Lower leg skin (tissue), 3 donors: ENCODE measurements at regions not wholly inside any gene's neighbourhood (a gene's known extent, or its start where the extent isn't known, plus 50 kb on each side); places are given as distances from the start of the nearest gene placed in this dataset.

Source experiments
- POLR2A ChIP-seq, 2 donors: fragments of 450-650 bp; IDR thresholded peaks; one replicate each; pipeline ENCODE4 v1.6.1; 2016 to 2017; ENCODE audit warnings: antibody characterized with exemption in 2 of 2, mild to moderate bottlenecking in 1 of 2, moderate library complexity in 1 of 2
- TF ChIP-seq, protein P1 (sequence below), 3 donors: fragments of 450-650 bp; IDR thresholded peaks; one replicate each; pipeline ENCODE4 v1.5.1; 2016; ENCODE audit warnings: antibody characterized with exemption in 3 of 3, mild to moderate bottlenecking in 3 of 3, moderate library complexity in 2 of 3

DNA sequence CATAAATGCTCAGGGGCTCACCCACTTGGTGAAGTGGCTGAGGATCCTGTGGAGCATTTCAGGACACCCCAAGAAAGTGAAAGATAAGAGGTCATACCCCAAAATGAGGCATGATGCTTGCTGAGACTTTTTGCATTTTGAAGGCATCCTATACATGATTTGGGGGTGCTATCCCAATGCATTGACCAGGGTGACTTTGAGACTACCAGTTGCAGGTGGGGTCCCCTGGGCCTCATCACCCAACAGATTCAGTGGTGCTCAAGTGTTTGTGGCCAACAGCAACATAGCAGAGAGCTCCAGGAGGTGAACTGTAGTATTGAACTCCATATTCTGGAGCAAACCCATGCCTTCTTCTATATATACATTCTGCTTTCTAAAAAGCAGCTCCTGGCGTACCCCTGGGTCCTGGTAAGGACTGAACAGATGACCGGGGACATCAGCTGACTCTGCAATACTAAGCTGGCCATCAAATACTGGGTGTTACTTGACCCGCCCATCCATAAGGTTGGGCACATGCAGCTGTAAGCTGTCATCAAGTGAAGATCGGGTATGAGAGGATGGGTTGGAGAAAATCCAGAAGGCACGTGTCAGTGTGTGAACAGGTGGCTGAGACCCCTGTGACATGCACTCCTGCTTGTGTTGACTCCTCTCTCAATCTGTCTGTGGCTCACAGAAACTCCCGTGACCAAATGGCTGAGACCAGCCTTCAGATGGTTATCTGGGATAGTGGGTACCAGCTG lies 143.3 kb downstream of the KLF13 start:
- TF ChIP-seq, protein P1, sequence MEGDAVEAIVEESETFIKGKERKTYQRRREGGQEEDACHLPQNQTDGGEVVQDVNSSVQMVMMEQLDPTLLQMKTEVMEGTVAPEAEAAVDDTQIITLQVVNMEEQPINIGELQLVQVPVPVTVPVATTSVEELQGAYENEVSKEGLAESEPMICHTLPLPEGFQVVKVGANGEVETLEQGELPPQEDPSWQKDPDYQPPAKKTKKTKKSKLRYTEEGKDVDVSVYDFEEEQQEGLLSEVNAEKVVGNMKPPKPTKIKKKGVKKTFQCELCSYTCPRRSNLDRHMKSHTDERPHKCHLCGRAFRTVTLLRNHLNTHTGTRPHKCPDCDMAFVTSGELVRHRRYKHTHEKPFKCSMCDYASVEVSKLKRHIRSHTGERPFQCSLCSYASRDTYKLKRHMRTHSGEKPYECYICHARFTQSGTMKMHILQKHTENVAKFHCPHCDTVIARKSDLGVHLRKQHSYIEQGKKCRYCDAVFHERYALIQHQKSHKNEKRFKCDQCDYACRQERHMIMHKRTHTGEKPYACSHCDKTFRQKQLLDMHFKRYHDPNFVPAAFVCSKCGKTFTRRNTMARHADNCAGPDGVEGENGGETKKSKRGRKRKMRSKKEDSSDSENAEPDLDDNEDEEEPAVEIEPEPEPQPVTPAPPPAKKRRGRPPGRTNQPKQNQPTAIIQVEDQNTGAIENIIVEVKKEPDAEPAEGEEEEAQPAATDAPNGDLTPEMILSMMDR (IDR thresholded peaks at IDR 0.05) = no peak
- no peak for TF ChIP-seq POLR2A (IDR thresholded peaks at IDR 0.05)
